IMR-90 (cell line): ENCODE measurements at regions not wholly inside any gene's neighbourhood (a gene's known extent, or its start where the extent isn't known, plus 50 kb on each side); places are given as distances from the start of the nearest gene placed in this dataset.

Experiments
- ATAC-seq: fragments of 200-7000 bp; cut with Tn5 transposase; 2 replicates; pipeline ENCODE4 v1.9.1; 2020; ENCODE audit warnings: low read depth, mild to moderate bottlenecking, moderate library complexity
- BruUV-seq: library from RNA; stranded (reverse); fragments of 400-500 nt; replicated peaks from 2 replicates; lab custom pipeline; 2021; lab: Mats Ljungman, UMichigan
- CTCF ChIA-PET: fragments of 300-600 bp; formaldehyde crosslinking; extraction: SDS; loops from one replicate; lab custom pipeline; 2021; ENCODE audit warnings: antibody characterized with exemption; lab: Yijun Ruan, JAX
- POLR2A ChIA-PET: fragments of 300-600 bp; sonication (Branson Sonifier 250); formaldehyde crosslinking; loops from one replicate; lab custom pipeline; 2022; ENCODE audit warnings: antibody characterized with exemption; ENCODE audit not compliant: unreplicated experiment; lab: Charles Lee
- DNase-seq: peaks from one replicate; pipeline ENCODE4 v3.0.0; 2013
- H2AFZ ChIP-seq: replicated peaks from 2 replicates; pipeline ENCODE3; 2013; ENCODE audit warnings: low read length, mild to moderate bottlenecking; ENCODE audit not compliant: poor library complexity
- H2AK5ac ChIP-seq: 2 replicates; pipeline ENCODE4 v1.6.1; 2013; ENCODE audit warnings: low read depth, low read length, inconsistent platforms
- H2AK9ac ChIP-seq: replicated peaks from 2 replicates; pipeline ENCODE3; 2013; ENCODE audit warnings: mild to moderate bottlenecking, low read depth, low read length, moderate library complexity; ENCODE audit not compliant: poor library complexity
- H2BK120ac ChIP-seq: 2 replicates; pipeline ENCODE4 v1.6.1; 2013; ENCODE audit warnings: low read depth, low read length, inconsistent platforms
- H2BK15ac ChIP-seq: 3 replicates; pipeline ENCODE4 v1.6.1; 2013; ENCODE audit warnings: low read depth, low read length, inconsistent platforms
- H2BK20ac ChIP-seq: 2 replicates; pipeline ENCODE4 v1.6.1; 2013; ENCODE audit warnings: low read depth, mild to moderate bottlenecking, inconsistent platforms, low read length, moderate library complexity
- H2BK5ac ChIP-seq: 2 replicates; pipeline ENCODE4 v1.6.1; 2013; ENCODE audit warnings: mild to moderate bottlenecking, low read depth, low read length, inconsistent platforms; ENCODE audit not compliant: poor library complexity, severe bottlenecking
- H3K14ac ChIP-seq: replicated peaks from 2 replicates; pipeline ENCODE4 v1.6.1; 2013; ENCODE audit warnings: low read depth, low read length, inconsistent platforms
- H3K18ac ChIP-seq: 2 replicates; pipeline ENCODE4 v1.6.1; 2013; ENCODE audit warnings: low read depth, low read length, control low read depth
- H3K23ac ChIP-seq: 2 replicates; pipeline ENCODE4 v1.6.1; 2013; ENCODE audit warnings: low read depth, low read length, inconsistent platforms
- H3K27ac ChIP-seq: 2 replicates; pipeline ENCODE4 v1.5.1; 2013; ENCODE audit warnings: mild to moderate bottlenecking, control low read depth, low read length; ENCODE audit not compliant: insufficient read depth
- H3K27me3 ChIP-seq: 2 replicates; pipeline ENCODE4 v1.6.1; 2013; ENCODE audit warnings: low read length; ENCODE audit not compliant: control insufficient read depth, insufficient read depth
- H3K36me3 ChIP-seq: 2 replicates; pipeline ENCODE4 v1.6.1; 2013; ENCODE audit warnings: low read length, mixed read lengths; ENCODE audit not compliant: control insufficient read depth, insufficient read depth
- H3K4ac ChIP-seq: 2 replicates; pipeline ENCODE4 v1.6.1; 2013; ENCODE audit warnings: low read depth, low read length, inconsistent platforms
- H3K4me1 ChIP-seq: 2 replicates; pipeline ENCODE4 v1.6.1; 2013; ENCODE audit warnings: low read length, mixed read lengths; ENCODE audit not compliant: control insufficient read depth, insufficient read depth
- H3K4me2 ChIP-seq: 2 replicates; pipeline ENCODE4 v1.6.1; 2013; ENCODE audit warnings: low read depth, mild to moderate bottlenecking, control low read depth, low read length, moderate library complexity
- H3K4me3 ChIP-seq: 2 replicates; pipeline ENCODE4 v1.5.1; 2013; ENCODE audit warnings: low read depth, mild to moderate bottlenecking, control low read depth, low read length, moderate library complexity; ENCODE audit not compliant: insufficient read depth
- H3K56ac ChIP-seq: 2 replicates; pipeline ENCODE4 v1.6.1; 2013; ENCODE audit warnings: low read length, inconsistent platforms; ENCODE audit not compliant: insufficient read depth; ENCODE audit errors: extremely low read depth
- H3K79me1 ChIP-seq, 2 experiments: 2 replicates each; pipeline ENCODE4 v1.6.1; 2013; ENCODE audit warnings: low read length in 2 of 2, inconsistent platforms in 1 of 2, low read depth in 1 of 2
- H3K9ac ChIP-seq: 2 replicates; pipeline ENCODE4 v1.6.1; 2013; ENCODE audit warnings: low read depth, low read length, control low read depth
- H3K9me1 ChIP-seq: 2 replicates; pipeline ENCODE4 v1.6.1; 2013; ENCODE audit warnings: low read length, inconsistent platforms; ENCODE audit not compliant: insufficient read depth
- H3K9me3 ChIP-seq: 2 replicates; pipeline ENCODE4 v1.6.1; 2013; ENCODE audit warnings: low read length; ENCODE audit not compliant: control insufficient read depth, insufficient read depth
- H4K20me1 ChIP-seq: 2 replicates; pipeline ENCODE4 v1.6.1; 2013; ENCODE audit warnings: low read length, inconsistent platforms; ENCODE audit not compliant: insufficient read depth
- H4K5ac ChIP-seq: 2 replicates; pipeline ENCODE4 v1.6.1; 2013; ENCODE audit warnings: mild to moderate bottlenecking, low read depth, low read length, control low read depth
- H4K8ac ChIP-seq, 2 experiments: 2 replicates each; pipeline ENCODE4 v1.6.1; 2013; ENCODE audit warnings: low read depth in 2 of 2, low read length in 2 of 2, control low read depth in 1 of 2, inconsistent platforms in 1 of 2
- H4K91ac ChIP-seq: 2 replicates; pipeline ENCODE4 v1.6.1; 2013; ENCODE audit warnings: low read depth, low read length, inconsistent platforms; ENCODE audit not compliant: insufficient read depth
- CEBPB ChIP-seq: IDR thresholded peaks from 2 replicates; pipeline ENCODE4 v1.6.1; 2012; ENCODE audit warnings: low read depth, low read length, improper control_type of control experiment
- MAFK ChIP-seq: IDR thresholded peaks from 2 replicates; pipeline ENCODE4 v1.6.1; 2012; ENCODE audit warnings: low read depth, low read length, improper control_type of control experiment
- POLR2A ChIP-seq: IDR thresholded peaks from 2 replicates; pipeline ENCODE4 v1.6.1; 2012; ENCODE audit warnings: mild to moderate bottlenecking, low read depth, low read length
- RFX5 ChIP-seq: IDR thresholded peaks from 2 replicates; pipeline ENCODE4 v1.8.0; 2012; ENCODE audit warnings: low read depth, mild to moderate bottlenecking, low read length, moderate library complexity
- WGBS, 2 experiments: methylation state at CpG; one replicate each; pipeline versions ENCODE4 v1.1.5 to v1.1.7; 2013; ENCODE audit warnings: missing lambda C conversion rate in 2 of 2; ENCODE audit not compliant: insufficient read length in 1 of 2; ENCODE audit errors: extremely low coverage in 2 of 2; 5-methylcytosine and 5-hydroxymethylcytosine counted together
- dilution Hi-C: fragments of 300-500 bp; cut with HindIII; formaldehyde crosslinking; loops from one replicate; pipeline ENCODE4 v1.14.3; 2018; ENCODE audit warnings: low sequenced_read_pairs; ENCODE audit not compliant: unreplicated experiment
- in situ Hi-C: fragments of 300-500 bp; cut with MboI; formaldehyde crosslinking; loops from 3 replicates; pipeline ENCODE4 v1.14.3; 2019; ENCODE audit warnings: low sequenced_read_pairs, inconsistent platforms, mixed read lengths
- intact Hi-C: fragments of 100-400 bp; cut with micrococcal nuclease; formaldehyde crosslinking; loops from 2 replicates; pipeline ENCODE4 v1.10.0; 2022
- TF ChIP-seq, protein P1 (sequence below): fragments of 150-350 bp; IDR thresholded peaks from 2 replicates; pipeline ENCODE4 v1.6.1; 2016; ENCODE audit warnings: low read depth, mild to moderate bottlenecking, low read length, moderate library complexity, borderline replicate concordance
- TF ChIP-seq, protein P2 (sequence below): conservative IDR thresholded peaks from 2 replicates; pipeline ENCODE4 v1.5.1; 2012; ENCODE audit warnings: mild to moderate bottlenecking, low read depth, low read length, improper control_type of control experiment

DNA sequence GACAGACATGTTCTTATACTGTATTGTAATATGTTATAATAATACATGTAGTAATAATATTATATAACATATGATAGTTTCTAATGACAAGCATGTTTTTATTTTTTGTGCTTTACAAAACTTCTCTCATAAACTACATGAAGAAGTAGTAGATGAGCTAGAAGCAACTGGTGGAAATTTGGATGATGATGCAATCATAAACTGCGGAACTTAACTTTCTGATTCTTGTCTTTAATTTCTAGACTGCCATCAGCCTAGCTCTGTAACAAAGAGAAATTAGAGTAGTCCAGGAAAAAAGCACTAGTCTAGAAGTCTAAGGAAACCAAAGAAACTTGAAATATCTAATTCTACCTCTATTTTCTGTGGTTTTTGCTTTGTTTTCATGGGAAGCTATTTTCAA, 71.0 kb upstream of the SPATS2L start:
- H3K9ac ChIP-seq = no peak overlapping the region
- H2BK5ac ChIP-seq = no peak overlapping the region
- H2AFZ ChIP-seq = no peak overlapping the region
- intact Hi-C loops = no loop called here
- H3K9me3 ChIP-seq = no peaks in the 10 kb centered on the region
- TF ChIP-seq MAFK = no peak
- TF ChIP-seq, protein P1, sequence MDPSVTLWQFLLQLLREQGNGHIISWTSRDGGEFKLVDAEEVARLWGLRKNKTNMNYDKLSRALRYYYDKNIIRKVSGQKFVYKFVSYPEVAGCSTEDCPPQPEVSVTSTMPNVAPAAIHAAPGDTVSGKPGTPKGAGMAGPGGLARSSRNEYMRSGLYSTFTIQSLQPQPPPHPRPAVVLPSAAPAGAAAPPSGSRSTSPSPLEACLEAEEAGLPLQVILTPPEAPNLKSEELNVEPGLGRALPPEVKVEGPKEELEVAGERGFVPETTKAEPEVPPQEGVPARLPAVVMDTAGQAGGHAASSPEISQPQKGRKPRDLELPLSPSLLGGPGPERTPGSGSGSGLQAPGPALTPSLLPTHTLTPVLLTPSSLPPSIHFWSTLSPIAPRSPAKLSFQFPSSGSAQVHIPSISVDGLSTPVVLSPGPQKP = no peak
- TF ChIP-seq POLR2A = no peak
- no peak for TF ChIP-seq RFX5
- TF ChIP-seq CEBPB = peak; percentile 78
- TF ChIP-seq, protein P2, sequence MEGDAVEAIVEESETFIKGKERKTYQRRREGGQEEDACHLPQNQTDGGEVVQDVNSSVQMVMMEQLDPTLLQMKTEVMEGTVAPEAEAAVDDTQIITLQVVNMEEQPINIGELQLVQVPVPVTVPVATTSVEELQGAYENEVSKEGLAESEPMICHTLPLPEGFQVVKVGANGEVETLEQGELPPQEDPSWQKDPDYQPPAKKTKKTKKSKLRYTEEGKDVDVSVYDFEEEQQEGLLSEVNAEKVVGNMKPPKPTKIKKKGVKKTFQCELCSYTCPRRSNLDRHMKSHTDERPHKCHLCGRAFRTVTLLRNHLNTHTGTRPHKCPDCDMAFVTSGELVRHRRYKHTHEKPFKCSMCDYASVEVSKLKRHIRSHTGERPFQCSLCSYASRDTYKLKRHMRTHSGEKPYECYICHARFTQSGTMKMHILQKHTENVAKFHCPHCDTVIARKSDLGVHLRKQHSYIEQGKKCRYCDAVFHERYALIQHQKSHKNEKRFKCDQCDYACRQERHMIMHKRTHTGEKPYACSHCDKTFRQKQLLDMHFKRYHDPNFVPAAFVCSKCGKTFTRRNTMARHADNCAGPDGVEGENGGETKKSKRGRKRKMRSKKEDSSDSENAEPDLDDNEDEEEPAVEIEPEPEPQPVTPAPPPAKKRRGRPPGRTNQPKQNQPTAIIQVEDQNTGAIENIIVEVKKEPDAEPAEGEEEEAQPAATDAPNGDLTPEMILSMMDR = no peak
- no peak overlapping the region for H3K27ac ChIP-seq
- no peak overlapping the region for H3K23ac ChIP-seq
- no peak overlapping the region for H3K4me3 ChIP-seq
- ChIA-PET POLR2A (no interaction called here), CTCF (no interaction called here)
- no peak overlapping the region for H2AK9ac ChIP-seq
- no peak overlapping the region for H2BK120ac ChIP-seq
- no peak overlapping the region for H4K8ac ChIP-seq
- in situ Hi-C loops = no loop called here
- H2BK20ac ChIP-seq = no peak overlapping the region
- no peak overlapping the region for H3K4ac ChIP-seq
- H4K5ac ChIP-seq = no peak overlapping the region
- BruUV-seq = no TSS peak
- no peak overlapping the region for H3K4me2 ChIP-seq
- H3K79me1 ChIP-seq = no peaks in the 10 kb centered on the region
- no peak overlapping the region for H3K14ac ChIP-seq
- no peak overlapping the region for H3K18ac ChIP-seq
- ATAC-seq (no peak), DNase-seq (no peak)
- H3K56ac ChIP-seq = no peak overlapping the region
- H2AK5ac ChIP-seq = no peak overlapping the region
- H3K9me1 ChIP-seq = no peaks in the 10 kb centered on the region
- H3K4me1 ChIP-seq = no peaks in the 10 kb centered on the region
- WGBS, 2 experiments = no CpG with 5 or more reads among the region's 1 CpG
- no peak overlapping the region for H4K91ac ChIP-seq
- H4K20me1 ChIP-seq = no peaks in the 10 kb centered on the region
- H3K27me3 ChIP-seq = peaks cover 2% of the 10 kb centered on the region; the same call in 1 of the 2 replicates
- no peak overlapping the region for H2BK15ac ChIP-seq
- dilution Hi-C loops = no loop called here
- H3K36me3 ChIP-seq = no peaks in the 10 kb centered on the region
